ENCODE measurements at regions not wholly inside any gene's neighbourhood (a gene's known extent, or its start where the extent isn't known, plus 50 kb on each side); places are given as distances from the start of the nearest gene placed in this dataset.

- Histone ChIP-seq H3K27me3 (ENCODE audit: insufficient read depth, low read length) (no peaks in the 10 kb centered on the region), H3K79me2 (ENCODE audit: control insufficient read depth, insufficient read depth, low read length, poor library complexity) (no peaks in the 10 kb centered on the region), H3K23ac (ENCODE audit: low read length) (no peak overlapping the region), H3K79me1 (ENCODE audit: low read length) (no peaks in the 10 kb centered on the region), H3K4me2 (ENCODE audit: low read length) (no peak overlapping the region), H3K9me3 (ENCODE audit: insufficient read depth, low read depth, low read length) (peaks cover 5% of the 10 kb centered on the region), H4K91ac (ENCODE audit: low read depth, low read length) (no peak overlapping the region), H2BK12ac (ENCODE audit: low read length) (no peak overlapping the region), H4K8ac (ENCODE audit: low read depth, low read length) (no peak overlapping the region), H3K27ac (ENCODE audit: low read depth, low read length) (no peak overlapping the region), H3K36me3 (ENCODE audit: control insufficient read depth in 1 of 2, insufficient read depth in 2 of 2, low read length in 2 of 2) (peaks cover 0 to 2% of the 10 kb centered on the region in 2 experiments), H2BK120ac (ENCODE audit: insufficient read depth, low read length, poor library complexity) (no peak overlapping the region), H3K4me1 (ENCODE audit: control insufficient read depth in 1 of 2, insufficient read depth in 2 of 2, low read length in 2 of 2) (no peaks in the 10 kb centered on the region), H3K9ac (ENCODE audit: low read length) (no peak overlapping the region), H4K12ac (ENCODE audit: low read depth, low read length) (no peak overlapping the region), H3K4ac (ENCODE audit: low read depth, low read length) (no peak overlapping the region), H3K14ac (ENCODE audit: low read length) (no peak overlapping the region), H2AFZ (ENCODE audit: insufficient read depth, low read length, poor library complexity) (no peak overlapping the region), H3K4me3 (ENCODE audit: low read depth, low read length) (no peak overlapping the region), H3K18ac (ENCODE audit: low read length) (no peak overlapping the region), H2AK5ac (ENCODE audit: low read length) (no peak overlapping the region), H2BK5ac (ENCODE audit: low read depth, low read length, poor library complexity) (no peak overlapping the region)
- DNase-seq = no peak
- WGBS (ENCODE audit: extremely low coverage, insufficient coverage, insufficient read length) = no CpG with 5 or more reads among the region's 1 CpG
Observed at GRCh38 chr2:142307086-142307485, 176.3 kb upstream of the LRP1B start.

- H2BK5ac ChIP-seq (ENCODE audit: low read depth, low read length, poor library complexity) = no peak overlapping the region
- H3K27me3 ChIP-seq (ENCODE audit: insufficient read depth, low read length) = no peaks in the 10 kb centered on the region
Observed at GRCh38 chr2:142306131-142306530, 175.3 kb upstream of the LRP1B start.

GRCh38 chr2:142300517-142300916 is 169.7 kb upstream of the LRP1B start:
- no peak overlapping the region for H2AFZ ChIP-seq (ENCODE audit: insufficient read depth, low read length, poor library complexity)
- DNase-seq = peak; percentile 15 to 76
- H3K18ac ChIP-seq (ENCODE audit: low read length) = no peak overlapping the region
- H2BK12ac ChIP-seq (ENCODE audit: low read length) = no peak overlapping the region
- no peak overlapping the region for H4K12ac ChIP-seq (ENCODE audit: low read depth, low read length)
- H4K91ac ChIP-seq (ENCODE audit: low read depth, low read length) = no peak overlapping the region
- H3K4me3 ChIP-seq (ENCODE audit: low read depth, low read length) = no peak overlapping the region
- H3K4me1 ChIP-seq (ENCODE audit: control insufficient read depth in 1 of 2, insufficient read depth in 2 of 2, low read length in 2 of 2) = no peaks in the 10 kb centered on the region
- H3K79me2 ChIP-seq (ENCODE audit: control insufficient read depth, insufficient read depth, low read length, poor library complexity) = no peaks in the 10 kb centered on the region
- no peak overlapping the region for H3K14ac ChIP-seq (ENCODE audit: low read length)
- H3K4me2 ChIP-seq (ENCODE audit: low read length) = no peak overlapping the region
- no peaks in the 10 kb centered on the region for H3K36me3 ChIP-seq (ENCODE audit: control insufficient read depth in 1 of 2, insufficient read depth in 2 of 2, low read length in 2 of 2)
- no peak overlapping the region for H2BK5ac ChIP-seq (ENCODE audit: low read depth, low read length, poor library complexity)
- H3K9ac ChIP-seq (ENCODE audit: low read length) = no peak overlapping the region
- H3K4ac ChIP-seq (ENCODE audit: low read depth, low read length) = no peak overlapping the region
- no peak overlapping the region for H2BK120ac ChIP-seq (ENCODE audit: insufficient read depth, low read length, poor library complexity)
- no peak overlapping the region for H3K23ac ChIP-seq (ENCODE audit: low read length)
- no peak overlapping the region for H2AK5ac ChIP-seq (ENCODE audit: low read length)
- no peak overlapping the region for H3K27ac ChIP-seq (ENCODE audit: low read depth, low read length)
- no peak overlapping the region for H4K8ac ChIP-seq (ENCODE audit: low read depth, low read length)
- no peaks in the 10 kb centered on the region for H3K79me1 ChIP-seq (ENCODE audit: low read length)
- no peaks in the 10 kb centered on the region for H3K27me3 ChIP-seq (ENCODE audit: insufficient read depth, low read length)
- H3K9me3 ChIP-seq (ENCODE audit: insufficient read depth, low read depth, low read length) = no peaks in the 10 kb centered on the region

More at GRCh38 chr2:142306131-142306530, 175.3 kb upstream of the LRP1B start:
- H3K27ac ChIP-seq (ENCODE audit: low read depth, low read length) = no peak overlapping the region
- peaks cover 0 to 2% of the 10 kb centered on the region in 2 experiments for H3K36me3 ChIP-seq (ENCODE audit: control insufficient read depth in 1 of 2, insufficient read depth in 2 of 2, low read length in 2 of 2)
- no peak overlapping the region for H4K91ac ChIP-seq (ENCODE audit: low read depth, low read length)
- no peak overlapping the region for H2AK5ac ChIP-seq (ENCODE audit: low read length)
- no peak overlapping the region for H3K18ac ChIP-seq (ENCODE audit: low read length)
- H3K4me2 ChIP-seq (ENCODE audit: low read length) = no peak overlapping the region
- no peak overlapping the region for H3K4me3 ChIP-seq (ENCODE audit: low read depth, low read length)
- no peak overlapping the region for H2BK120ac ChIP-seq (ENCODE audit: insufficient read depth, low read length, poor library complexity)
- H3K4ac ChIP-seq (ENCODE audit: low read depth, low read length) = no peak overlapping the region
- H2BK12ac ChIP-seq (ENCODE audit: low read length) = no peak overlapping the region
- H3K79me2 ChIP-seq (ENCODE audit: control insufficient read depth, insufficient read depth, low read length, poor library complexity) = no peaks in the 10 kb centered on the region
- H4K12ac ChIP-seq (ENCODE audit: low read depth, low read length) = no peak overlapping the region
- H3K14ac ChIP-seq (ENCODE audit: low read length) = no peak overlapping the region
- no peaks in the 10 kb centered on the region for H3K79me1 ChIP-seq (ENCODE audit: low read length)
- no peak for DNase-seq
- no peak overlapping the region for H3K23ac ChIP-seq (ENCODE audit: low read length)
- H3K9me3 ChIP-seq (ENCODE audit: insufficient read depth, low read depth, low read length) = peaks cover 5% of the 10 kb centered on the region
- no peaks in the 10 kb centered on the region for H3K4me1 ChIP-seq (ENCODE audit: control insufficient read depth in 1 of 2, insufficient read depth in 2 of 2, low read length in 2 of 2)
- H4K8ac ChIP-seq (ENCODE audit: low read depth, low read length) = no peak overlapping the region
- no peak overlapping the region for H2AFZ ChIP-seq (ENCODE audit: insufficient read depth, low read length, poor library complexity)
- H3K9ac ChIP-seq (ENCODE audit: low read length) = no peak overlapping the region

- Histone ChIP-seq H3K27me3 (ENCODE audit: insufficient read depth, low read length) (no peaks in the 10 kb centered on the region), H3K9ac (ENCODE audit: low read length) (no peak overlapping the region), H3K14ac (ENCODE audit: low read length) (no peak overlapping the region), H3K18ac (ENCODE audit: low read length) (no peak overlapping the region), H3K4ac (ENCODE audit: low read depth, low read length) (no peak overlapping the region), H3K4me1 (ENCODE audit: control insufficient read depth in 1 of 2, insufficient read depth in 2 of 2, low read length in 2 of 2) (no peaks in the 10 kb centered on the region), H2BK120ac (ENCODE audit: insufficient read depth, low read length, poor library complexity) (no peak overlapping the region), H2AFZ (ENCODE audit: insufficient read depth, low read length, poor library complexity) (no peak overlapping the region), H4K91ac (ENCODE audit: low read depth, low read length) (no peak overlapping the region), H3K36me3 (ENCODE audit: control insufficient read depth in 1 of 2, insufficient read depth in 2 of 2, low read length in 2 of 2) (no peaks in the 10 kb centered on the region), H4K8ac (ENCODE audit: low read depth, low read length) (no peak overlapping the region), H3K4me2 (ENCODE audit: low read length) (no peak overlapping the region), H3K27ac (ENCODE audit: low read depth, low read length) (no peak overlapping the region), H2BK12ac (ENCODE audit: low read length) (no peak overlapping the region), H2BK5ac (ENCODE audit: low read depth, low read length, poor library complexity) (no peak overlapping the region), H2AK5ac (ENCODE audit: low read length) (no peak overlapping the region), H3K79me1 (ENCODE audit: low read length) (no peaks in the 10 kb centered on the region), H3K4me3 (ENCODE audit: low read depth, low read length) (no peak overlapping the region), H3K23ac (ENCODE audit: low read length) (no peak overlapping the region), H3K9me3 (ENCODE audit: insufficient read depth, low read depth, low read length) (no peaks in the 10 kb centered on the region), H3K79me2 (ENCODE audit: control insufficient read depth, insufficient read depth, low read length, poor library complexity) (no peaks in the 10 kb centered on the region), H4K12ac (ENCODE audit: low read depth, low read length) (no peak overlapping the region)
- DNase-seq = peak in 1 of 2 donors; percentile 22
Observed at GRCh38 chr2:142299021-142299420, 168.2 kb upstream of the LRP1B start.

- Histone ChIP-seq H3K79me2 (ENCODE audit: control insufficient read depth, insufficient read depth, low read length, poor library complexity) (no peaks in the 10 kb centered on the region), H3K27ac (ENCODE audit: low read depth, low read length) (no peak overlapping the region), H4K91ac (ENCODE audit: low read depth, low read length) (no peak overlapping the region), H3K9ac (ENCODE audit: low read length) (no peak overlapping the region), H2AFZ (ENCODE audit: insufficient read depth, low read length, poor library complexity) (no peak overlapping the region), H3K36me3 (ENCODE audit: control insufficient read depth in 1 of 2, insufficient read depth in 2 of 2, low read length in 2 of 2) (no peaks in the 10 kb centered on the region), H3K9me3 (ENCODE audit: insufficient read depth, low read depth, low read length) (no peaks in the 10 kb centered on the region), H3K14ac (ENCODE audit: low read length) (no peak overlapping the region), H3K4me2 (ENCODE audit: low read length) (no peak overlapping the region), H2BK5ac (ENCODE audit: low read depth, low read length, poor library complexity) (no peak overlapping the region), H2BK12ac (ENCODE audit: low read length) (no peak overlapping the region), H3K18ac (ENCODE audit: low read length) (no peak overlapping the region), H2BK120ac (ENCODE audit: insufficient read depth, low read length, poor library complexity) (no peak overlapping the region), H2AK5ac (ENCODE audit: low read length) (no peak overlapping the region), H3K4me3 (ENCODE audit: low read depth, low read length) (no peak overlapping the region), H3K4ac (ENCODE audit: low read depth, low read length) (no peak overlapping the region), H3K4me1 (ENCODE audit: control insufficient read depth in 1 of 2, insufficient read depth in 2 of 2, low read length in 2 of 2) (no peaks in the 10 kb centered on the region), H4K8ac (ENCODE audit: low read depth, low read length) (no peak overlapping the region), H3K79me1 (ENCODE audit: low read length) (no peaks in the 10 kb centered on the region), H4K12ac (ENCODE audit: low read depth, low read length) (no peak overlapping the region), H3K27me3 (ENCODE audit: insufficient read depth, low read length) (no peaks in the 10 kb centered on the region), H3K23ac (ENCODE audit: low read length) (no peak overlapping the region)
- no peak for DNase-seq
- no CpG with 5 or more reads among the region's 2 CpGs for whole genome bisulfite sequencing (ENCODE audit: extremely low coverage, insufficient coverage, insufficient read length)
Observed at GRCh38 chr2:142294225-142294624, 163.4 kb upstream of the LRP1B start.

Measured in trophoblast cell (in vitro differentiated cells and primary cell).